22Rv1 (cell line): ENCODE measurements at regions not wholly inside any gene's neighbourhood (a gene's known extent, or its start where the extent isn't known, plus 50 kb on each side); places are given as distances from the start of the nearest gene placed in this dataset.

Source experiments
- H3K27ac ChIP-seq: fragments of 450-650 bp; 2 replicates; pipeline ENCODE4 v1.5.1; 2017
- ZFX ChIP-seq: fragments of 450-650 bp; IDR thresholded peaks from 2 replicates; pipeline ENCODE4 v1.6.1; 2017; ENCODE audit warnings: antibody characterized with exemption, borderline replicate concordance
- TF ChIP-seq, protein P1 (sequence below): fragments of 450-650 bp; IDR thresholded peaks from 2 replicates; pipeline ENCODE4 v1.5.1; 2017; ENCODE audit warnings: mild to moderate bottlenecking

DNA sequence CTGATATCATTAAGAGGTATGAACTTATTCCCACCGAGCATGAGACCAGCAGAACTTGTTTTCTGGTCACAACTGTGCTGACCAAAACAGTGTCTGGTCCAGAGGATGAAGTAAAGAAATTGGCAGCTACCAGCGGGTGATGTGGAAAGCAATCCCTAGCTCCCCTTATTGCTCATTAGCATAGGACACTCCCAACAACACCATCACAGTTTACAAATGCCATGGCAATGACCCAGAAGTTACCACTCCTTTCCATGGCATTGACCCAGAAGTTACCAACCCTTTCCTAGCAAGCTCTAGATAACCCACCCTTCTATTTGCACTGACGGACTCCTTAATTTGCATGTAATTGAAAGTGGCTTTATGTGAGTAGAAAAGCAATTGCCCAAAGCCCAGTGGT lies 1856.1 kb downstream of the OLFM4 start:
- TF ChIP-seq, protein P1, sequence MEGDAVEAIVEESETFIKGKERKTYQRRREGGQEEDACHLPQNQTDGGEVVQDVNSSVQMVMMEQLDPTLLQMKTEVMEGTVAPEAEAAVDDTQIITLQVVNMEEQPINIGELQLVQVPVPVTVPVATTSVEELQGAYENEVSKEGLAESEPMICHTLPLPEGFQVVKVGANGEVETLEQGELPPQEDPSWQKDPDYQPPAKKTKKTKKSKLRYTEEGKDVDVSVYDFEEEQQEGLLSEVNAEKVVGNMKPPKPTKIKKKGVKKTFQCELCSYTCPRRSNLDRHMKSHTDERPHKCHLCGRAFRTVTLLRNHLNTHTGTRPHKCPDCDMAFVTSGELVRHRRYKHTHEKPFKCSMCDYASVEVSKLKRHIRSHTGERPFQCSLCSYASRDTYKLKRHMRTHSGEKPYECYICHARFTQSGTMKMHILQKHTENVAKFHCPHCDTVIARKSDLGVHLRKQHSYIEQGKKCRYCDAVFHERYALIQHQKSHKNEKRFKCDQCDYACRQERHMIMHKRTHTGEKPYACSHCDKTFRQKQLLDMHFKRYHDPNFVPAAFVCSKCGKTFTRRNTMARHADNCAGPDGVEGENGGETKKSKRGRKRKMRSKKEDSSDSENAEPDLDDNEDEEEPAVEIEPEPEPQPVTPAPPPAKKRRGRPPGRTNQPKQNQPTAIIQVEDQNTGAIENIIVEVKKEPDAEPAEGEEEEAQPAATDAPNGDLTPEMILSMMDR: no peak
- no peak for TF ChIP-seq ZFX
- no peak overlapping the region for H3K27ac ChIP-seq

GRCh38 chr13:54890976-54891375 lies 1862.4 kb downstream of the OLFM4 start:
- H3K27ac ChIP-seq: no peak overlapping the region
- TF ChIP-seq, protein P1: no peak
- no peak for TF ChIP-seq ZFX

- no peak for TF ChIP-seq ZFX
- TF ChIP-seq, protein P1: no peak
- H3K27ac ChIP-seq: no peak overlapping the region
These were observed 1872.7 kb downstream of the OLFM4 start for GRCh38 chr13:54901316-54901715.

DNA sequence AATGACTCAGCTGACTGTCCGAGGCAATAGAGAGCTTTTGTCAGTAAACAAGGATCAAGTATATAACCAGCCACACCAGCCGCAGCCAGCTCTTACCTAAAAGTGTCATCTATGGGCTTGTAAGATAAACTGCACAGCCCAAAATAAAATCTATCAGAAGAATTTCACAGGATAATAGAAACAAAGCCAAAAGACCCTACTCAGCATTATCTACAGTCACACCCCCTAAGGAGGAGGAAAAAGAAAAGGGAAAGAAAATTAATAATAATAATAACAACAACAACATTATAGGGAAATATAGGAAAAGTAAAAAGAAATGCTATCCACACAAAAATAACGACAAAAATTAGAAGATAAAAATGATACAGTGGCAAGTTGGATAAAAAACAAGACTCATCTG lies 1883.8 kb downstream of the OLFM4 start:
- no peak overlapping the region for H3K27ac ChIP-seq
- TF ChIP-seq, protein P1: no peak
- no peak for TF ChIP-seq ZFX

GRCh38 chr13:54913668-54914067 lies 1885.1 kb downstream of the OLFM4 start:
- no peak overlapping the region for H3K27ac ChIP-seq
- no peak for TF ChIP-seq ZFX

- TF ChIP-seq, protein P1: no peak
- no peak for TF ChIP-seq ZFX
- H3K27ac ChIP-seq: no peak overlapping the region
These were observed 1898.9 kb downstream of the OLFM4 start for GRCh38 chr13:54927538-54927937.

GRCh38 chr13:54928071-54928470 lies 1899.5 kb downstream of the OLFM4 start:
- TF ChIP-seq ZFX: no peak
- TF ChIP-seq, protein P1: no peak
- no peak overlapping the region for H3K27ac ChIP-seq

GRCh38 chr13:54934121-54934520 lies 1905.5 kb downstream of the OLFM4 start:
- TF ChIP-seq, protein P1: no peak
- TF ChIP-seq ZFX: no peak
- H3K27ac ChIP-seq: no peak overlapping the region
